ENCODE measurements at regions not wholly inside any gene's neighbourhood (a gene's known extent, or its start where the extent isn't known, plus 50 kb on each side); places are given as distances from the start of the nearest gene placed in this dataset.
"Not testable (repeated sequence)": the region's sequence is repeated elsewhere in the genome, so short reads cannot be mapped to it uniquely, and the experiment has no call there.

DNA sequence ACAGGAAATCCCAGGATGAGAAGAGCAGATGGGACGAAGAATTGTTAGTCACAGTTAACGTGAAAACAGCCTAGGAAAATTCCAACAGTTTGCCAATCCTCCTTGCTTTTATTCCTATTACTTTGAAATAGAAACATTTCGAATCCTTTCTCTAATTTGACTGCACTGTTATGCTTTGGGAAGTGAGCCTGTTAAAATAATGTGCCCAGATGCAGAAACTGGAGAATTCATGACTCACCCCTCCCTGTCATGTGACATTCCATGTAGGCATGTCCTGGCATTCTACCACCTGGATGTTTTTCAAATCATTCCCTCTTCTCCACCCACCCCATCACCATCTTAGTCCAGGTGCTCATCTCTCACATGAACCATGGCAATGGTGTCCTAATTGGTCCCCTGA, 107.3 kb downstream of the MINAR1 start:
- peak in 1 of 3 experiments; percentile 23 for DNase-seq

DNA sequence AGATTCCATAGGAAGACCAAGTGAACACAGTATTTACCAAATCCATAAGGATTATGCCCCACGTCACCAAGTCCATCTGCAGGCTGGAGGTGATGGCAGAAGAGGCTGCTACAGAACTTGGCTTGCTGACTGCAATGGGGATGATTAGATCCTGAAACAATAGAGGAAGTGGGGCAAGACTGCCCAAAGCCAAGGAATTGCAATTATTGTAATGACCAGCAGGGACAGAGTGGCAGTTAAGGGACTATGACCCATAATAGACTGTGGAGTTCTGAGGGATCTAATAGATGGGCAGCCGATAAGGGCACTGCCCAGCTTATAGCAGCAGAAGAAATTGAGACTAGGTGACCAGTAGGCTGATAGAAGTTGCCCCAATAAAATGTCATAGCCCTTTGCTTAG, 108.4 kb downstream of the MINAR1 start:
- DNase-seq: no peak

DNA sequence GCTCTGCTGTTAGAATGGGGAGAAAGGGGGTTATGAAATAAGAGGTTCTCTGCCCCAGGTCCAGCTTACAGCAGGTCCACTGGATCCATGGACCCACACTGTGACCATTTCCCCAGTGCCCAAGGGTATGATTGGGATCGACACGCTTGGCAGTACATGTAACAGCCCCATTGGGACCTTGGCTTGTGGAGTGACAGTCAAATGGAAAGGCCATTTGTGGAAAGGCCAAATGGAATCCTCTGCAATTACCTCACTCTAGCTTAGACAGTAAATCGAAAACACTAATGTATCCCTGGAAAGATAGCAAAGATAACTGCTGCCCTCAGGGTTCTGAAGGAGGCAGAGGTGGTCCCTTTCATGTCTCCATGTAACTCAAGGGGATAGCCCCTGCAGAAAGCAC, 109.1 kb downstream of the MINAR1 start:
- no peak for DNase-seq

DNA sequence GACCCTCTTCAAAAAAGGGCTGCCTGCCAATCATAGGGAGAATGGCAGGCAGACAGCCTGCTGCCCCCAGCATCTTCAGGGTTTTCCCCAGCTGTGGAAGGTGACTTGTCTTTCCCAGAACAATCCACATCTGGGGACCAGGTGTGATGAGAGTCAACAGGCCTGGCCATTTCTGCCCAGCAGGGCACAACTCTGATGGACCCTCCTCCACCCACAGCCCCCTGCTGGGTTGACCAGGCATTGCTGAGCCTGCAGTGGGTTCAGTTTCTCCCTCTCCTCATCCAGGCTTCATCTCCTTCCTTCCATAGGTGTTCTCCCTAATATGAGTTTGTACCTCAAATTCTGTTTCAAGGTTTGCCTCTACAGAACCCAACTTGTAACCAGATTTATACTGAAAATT, 111.0 kb downstream of the MINAR1 start:
- DNase-seq: no peak

DNA sequence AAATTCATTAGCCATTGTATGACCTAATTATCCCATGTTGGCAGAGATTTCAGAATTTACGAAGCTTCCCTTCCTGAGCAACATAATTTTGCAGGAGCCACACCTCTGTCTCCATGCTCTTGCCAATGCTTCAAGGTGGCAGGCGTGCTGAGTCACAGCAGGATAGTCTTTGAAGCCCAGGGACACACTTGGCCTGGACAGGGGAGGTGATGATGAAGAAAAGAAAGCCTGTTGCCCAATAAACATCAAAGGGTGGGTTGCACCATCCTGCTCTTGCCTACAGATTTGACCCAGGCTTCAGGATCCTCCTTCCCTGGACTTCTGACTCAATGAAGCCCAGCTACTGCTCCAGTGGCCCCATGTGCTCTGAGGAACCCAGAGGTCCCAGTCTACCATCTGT, 117.1 kb downstream of the MINAR1 start:
- DNase-seq: no peak

DNA sequence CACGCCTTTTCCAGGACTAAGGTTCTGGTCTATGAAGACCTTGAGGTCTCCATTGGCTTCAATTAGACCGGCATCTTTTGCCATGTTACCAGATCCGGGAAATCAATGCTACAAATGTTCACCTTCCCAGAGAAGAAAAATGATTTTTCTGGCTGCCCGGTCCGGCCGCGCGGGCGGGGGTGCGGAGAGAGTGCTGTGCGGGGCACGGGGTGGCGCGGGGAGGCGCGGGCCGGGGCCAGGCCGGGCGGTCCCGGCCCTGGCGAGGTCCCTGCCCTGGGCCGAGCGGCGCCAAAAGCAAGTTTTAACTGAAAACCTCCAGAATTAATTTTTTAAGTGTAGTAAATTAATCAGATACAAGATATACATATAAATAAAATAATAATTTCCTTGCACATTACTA, 128.2 kb downstream of the MINAR1 start:
- no peak for DNase-seq

DNA sequence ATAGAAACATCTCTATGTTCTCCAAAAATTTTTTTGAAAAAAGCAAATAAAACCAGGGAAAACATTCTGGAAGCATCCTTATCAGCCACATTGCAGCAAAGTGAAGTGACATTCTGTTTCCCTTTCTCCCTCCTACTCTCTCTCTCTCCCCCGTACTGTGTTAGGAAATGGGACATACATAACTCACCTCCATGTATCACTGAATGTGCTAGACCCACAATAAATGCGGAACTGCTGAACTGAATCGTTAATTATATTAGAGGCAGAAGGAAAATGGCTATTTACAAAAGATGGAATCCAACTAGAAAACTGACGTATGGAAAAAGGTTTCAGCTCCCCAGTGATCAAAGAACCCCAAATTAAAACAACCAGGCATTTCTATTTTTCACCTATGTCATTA, 129.8 kb downstream of the MINAR1 start:
- no peak for DNase-seq

DNA sequence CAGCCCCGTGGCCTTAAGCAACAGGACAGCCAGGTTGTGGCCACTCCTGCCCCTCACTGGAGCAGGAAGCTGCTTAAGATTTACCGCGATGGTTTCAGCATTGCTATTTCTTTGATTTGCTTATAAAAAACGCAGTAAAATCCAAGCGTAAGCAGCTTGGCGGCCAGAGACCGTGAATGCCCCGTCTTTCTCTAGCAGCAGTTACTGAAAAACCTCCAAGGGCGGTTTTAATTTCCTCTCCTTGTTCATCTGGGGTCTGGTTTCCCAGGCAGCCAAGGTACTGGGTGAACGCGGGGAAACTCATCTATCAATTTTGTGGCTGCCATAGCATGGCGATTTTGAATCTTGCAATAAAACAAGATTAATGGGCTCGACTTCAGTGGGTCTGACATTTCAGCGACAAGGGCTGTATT, 130.3 kb downstream of the MINAR1 start:
- DNase-seq: no peak

DNA sequence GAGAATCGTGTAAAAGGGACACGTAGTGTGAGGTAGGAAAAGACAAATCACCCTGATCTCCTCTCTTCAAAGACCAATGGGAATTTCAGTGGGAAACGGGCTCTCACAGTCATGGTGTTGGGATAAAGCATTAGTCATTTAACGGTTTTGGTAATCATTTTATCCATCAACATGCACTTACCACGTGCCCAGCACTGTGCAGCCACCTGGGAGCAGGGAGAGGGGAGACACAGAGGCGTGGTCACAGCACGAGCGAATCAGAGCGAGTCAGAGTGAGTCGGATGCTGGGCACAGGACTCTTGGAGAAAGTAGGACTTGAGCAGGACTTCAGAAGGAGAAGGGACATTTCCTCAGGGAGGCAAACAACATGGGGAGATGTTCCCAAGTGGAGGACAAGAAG, 130.8 kb downstream of the MINAR1 start:
- no peak for DNase-seq

DNA sequence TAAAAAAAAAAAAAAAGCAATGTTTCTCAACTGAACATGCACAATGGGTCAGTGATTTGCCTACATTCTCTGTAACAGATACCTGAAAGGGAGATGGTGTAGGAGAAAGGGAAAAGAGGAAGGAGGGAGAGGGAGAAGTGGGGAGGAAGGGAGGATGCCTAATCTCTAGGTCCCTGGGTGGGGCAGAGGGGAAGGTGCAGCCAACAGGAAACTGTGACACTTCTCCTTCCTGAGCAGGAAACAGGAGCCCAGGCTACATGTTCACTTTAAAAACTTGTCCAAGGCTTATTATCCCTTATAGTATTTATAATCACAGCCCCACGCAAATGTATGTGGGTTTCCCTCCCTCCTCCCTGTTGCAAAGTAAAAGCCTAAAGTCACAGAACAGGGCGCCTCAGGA, 137.9 kb downstream of the MINAR1 start:
- no peak for DNase-seq

DNA sequence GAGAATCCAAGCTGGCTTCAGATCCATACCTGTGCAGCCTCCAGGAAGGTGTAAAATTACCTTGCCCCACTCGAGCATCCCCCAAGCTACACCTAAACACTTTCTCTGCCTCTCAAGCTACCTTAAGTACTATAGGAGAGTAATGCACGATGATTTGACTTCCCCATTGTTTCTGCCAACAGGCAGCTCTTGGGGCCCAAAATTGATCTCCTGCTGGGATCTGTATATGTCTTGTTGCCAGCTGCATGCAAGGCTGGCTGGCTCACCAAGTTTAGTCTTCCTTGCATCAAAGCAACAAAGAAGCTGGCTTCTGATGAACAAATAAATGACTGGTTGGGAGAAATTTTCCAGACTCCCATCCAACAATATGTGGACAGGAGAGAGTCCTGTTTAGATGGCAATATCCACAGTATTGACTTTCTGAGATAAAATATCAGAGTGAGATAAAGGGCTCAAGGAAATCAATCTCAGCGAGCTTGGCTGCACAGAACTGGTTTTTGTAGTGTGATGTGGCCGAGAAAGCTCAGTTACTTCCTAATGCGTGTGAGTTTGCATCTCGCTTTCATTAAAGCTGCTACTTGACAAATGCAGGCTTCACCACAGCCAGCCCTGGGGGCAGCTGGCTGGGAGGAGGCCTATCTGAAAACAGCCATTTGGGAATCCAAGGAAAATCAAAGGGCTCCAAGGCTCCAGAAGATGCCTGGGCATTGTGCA, 140.7 kb downstream of the MINAR1 start:
- DNase-seq: peak; percentile 24 to 79 (median 70)

DNA sequence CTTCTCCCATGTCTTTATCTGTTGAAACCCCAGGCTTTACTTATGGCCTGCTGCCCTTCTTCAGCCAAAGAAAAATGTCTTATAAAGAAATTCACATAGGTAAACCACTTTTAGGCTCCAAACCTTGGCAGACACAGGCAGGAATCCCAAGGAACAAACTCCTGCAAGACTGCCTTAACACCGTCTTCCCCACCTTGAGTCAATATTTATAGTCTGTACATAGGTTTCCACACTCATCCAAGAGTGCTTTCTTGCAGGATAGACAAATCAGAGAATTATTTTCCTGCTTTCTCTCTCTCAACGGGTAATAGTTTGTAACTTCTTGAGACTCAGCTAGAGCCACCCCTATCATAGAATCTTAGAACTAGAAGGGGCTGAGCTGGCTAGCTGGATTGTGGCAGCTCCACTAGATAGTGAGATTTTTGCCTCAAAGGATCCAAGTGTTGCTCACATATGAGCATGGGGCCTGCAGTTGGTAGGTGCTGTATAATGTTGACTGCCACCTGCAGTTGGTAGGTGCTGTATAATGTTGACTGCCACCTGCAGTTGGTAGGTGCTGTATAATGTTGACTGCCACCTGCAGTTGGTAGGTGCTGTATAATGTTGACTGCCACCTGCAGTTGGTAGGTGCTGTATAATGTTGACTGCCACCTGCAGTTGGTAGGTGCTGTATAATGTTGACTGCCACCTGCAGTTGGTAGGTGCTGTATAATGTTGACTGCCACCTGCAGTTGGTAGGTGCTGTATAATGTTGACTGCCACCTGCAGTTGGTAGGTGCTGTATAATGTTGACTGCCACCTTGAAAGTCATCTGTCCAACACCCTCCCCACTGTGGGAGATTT, 142.5 kb downstream of the MINAR1 start:
- DNase-seq: not testable (repeated sequence)

DNA sequence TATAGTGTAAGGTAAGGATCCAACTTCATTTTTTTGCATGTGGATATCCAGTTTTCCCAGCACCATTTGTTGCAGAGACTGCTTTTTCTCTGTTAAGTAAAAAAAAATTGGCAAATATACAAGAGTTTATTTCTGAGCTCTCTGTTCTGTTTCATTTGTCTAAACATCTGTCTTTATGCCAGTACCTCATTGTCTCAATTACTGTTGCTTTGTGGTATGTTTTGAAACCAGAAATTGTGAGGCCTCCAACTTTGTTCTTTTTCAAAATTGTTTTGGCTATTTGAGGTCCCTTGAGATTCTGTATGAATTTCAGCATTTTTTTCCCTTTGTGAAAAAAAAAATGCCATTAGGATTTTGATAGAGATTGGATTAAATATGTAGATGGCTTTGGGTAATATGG, 150.5 kb downstream of the MINAR1 start:
- DNase-seq: no peak

DNA sequence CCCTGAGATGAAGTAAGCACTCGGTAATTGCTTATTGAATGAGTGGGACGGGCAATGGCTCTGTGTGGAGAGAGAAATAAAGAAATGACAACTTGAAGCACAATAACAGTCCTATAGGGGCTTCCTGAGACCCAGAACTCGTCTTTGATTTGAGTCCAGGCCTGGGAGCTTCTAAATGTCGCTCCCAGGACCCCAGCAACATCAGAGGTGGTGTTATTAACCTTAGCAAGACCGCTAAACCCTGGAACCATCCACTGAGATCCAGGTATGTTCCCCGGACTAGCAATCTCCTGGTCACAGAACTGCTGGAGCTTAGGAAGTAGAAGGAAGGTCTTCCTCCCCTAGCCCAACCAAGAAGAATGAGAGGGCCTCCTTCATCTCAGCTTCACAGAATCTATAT, 160.0 kb downstream of the MINAR1 start:
- no peak for DNase-seq

DNA sequence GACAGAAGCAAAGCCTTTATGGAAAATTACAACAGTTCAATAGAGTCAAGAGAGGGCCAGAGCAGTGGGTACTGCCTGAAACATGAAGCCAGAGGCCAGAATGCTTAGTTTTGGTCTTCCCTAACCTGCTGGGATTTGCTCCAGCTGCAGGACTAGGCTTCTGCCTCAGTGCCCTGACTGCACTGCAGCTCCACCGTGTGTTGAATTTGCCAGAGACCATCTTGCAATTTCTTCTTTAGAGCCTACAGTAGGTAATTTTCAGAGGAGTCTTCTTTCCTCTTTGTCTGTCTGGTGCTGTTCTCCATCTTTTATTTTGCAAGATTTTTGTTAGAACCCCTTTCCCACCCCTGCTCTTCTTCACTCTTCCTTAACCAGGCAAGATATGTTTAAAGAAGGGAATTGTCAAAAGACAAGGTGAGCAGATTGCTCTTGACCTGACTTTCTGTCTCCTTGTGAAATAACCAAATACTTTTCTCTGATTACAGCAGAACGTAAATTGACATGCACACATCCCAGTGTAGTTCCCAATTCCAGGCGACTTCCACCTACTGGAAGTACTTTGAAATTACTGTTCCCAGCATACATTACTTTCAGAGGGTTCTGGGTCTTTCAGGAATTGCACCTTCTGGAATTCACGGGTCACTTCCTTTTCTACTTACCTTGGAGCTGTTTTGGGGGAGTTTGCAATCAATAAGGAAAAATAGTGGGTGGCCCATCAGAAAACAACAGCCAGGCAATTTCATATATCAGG, 161.2 kb downstream of the MINAR1 start:
- peak in 2 of 3 experiments; percentile 13 to 45 for DNase-seq

DNA sequence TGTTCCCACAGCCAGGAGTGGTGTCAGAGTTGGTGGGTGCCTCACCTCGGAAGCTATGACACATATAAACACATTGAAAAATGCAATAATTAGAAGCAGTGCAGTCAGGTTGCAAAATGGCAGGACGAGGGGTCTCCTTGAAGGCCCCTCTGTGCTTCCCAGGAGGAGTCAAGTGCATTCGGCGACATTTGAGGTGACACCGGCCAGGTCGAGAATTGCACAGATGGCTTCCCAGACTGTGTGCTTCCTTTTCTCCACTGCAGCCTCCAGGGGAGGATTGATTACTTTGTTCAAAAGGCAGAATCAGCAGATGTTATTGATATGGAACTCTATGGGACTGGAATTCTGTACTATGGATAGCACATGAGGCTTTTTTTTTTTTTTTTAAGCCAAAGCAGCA, 163.2 kb downstream of the MINAR1 start:
- no peak for DNase-seq

DNA sequence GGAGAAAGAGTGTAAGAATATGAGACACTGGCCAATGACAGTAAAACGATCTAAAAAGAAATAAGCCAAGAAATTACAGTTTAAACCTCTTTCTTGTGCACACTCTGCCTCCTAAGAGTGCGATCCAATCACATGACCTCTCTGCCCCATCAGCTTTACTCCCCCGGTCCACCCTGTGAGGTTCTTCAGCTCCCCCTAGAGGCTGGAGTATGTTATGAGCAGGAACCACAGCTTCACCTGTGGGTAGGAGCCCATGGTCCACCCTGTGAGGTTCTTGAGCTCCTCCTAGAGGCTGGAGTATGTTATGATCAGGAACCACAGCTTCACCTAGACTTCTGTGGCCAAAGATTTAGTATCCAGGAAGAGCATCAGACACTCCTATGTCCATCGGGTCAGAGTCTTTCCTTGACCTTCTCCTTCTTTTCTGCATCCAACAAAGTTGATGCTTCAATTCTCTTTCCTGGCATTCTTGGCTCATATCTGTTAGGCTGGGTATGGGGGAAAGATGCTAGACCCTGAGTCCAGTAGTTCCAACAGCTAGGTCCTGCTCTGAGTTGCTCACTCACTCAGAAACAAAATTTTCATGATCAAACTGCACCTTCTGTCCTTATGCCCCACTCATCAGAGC, 164.0 kb downstream of the MINAR1 start:
- peak; percentile 88 to 98 (median 92) for DNase-seq

DNA sequence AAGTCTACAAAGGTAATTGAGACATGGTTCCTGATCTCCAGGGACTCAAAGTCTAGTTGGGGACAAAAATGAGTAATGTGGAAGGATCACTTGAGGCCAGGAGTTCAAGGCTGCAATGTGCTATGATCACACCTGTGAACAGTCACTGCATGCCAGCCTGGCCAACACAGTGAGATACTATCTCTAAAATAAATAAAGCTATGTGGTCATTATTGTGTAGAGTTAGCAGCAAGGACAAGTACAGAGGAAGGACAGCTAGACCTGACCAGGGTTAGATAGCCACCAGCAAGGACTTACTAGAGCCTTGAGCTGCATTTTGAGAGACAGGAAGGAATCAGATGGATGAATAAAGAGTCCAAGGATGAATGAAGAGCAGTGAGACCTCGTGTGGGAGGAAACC, 166.5 kb downstream of the MINAR1 start:
- no peak for DNase-seq

DNA sequence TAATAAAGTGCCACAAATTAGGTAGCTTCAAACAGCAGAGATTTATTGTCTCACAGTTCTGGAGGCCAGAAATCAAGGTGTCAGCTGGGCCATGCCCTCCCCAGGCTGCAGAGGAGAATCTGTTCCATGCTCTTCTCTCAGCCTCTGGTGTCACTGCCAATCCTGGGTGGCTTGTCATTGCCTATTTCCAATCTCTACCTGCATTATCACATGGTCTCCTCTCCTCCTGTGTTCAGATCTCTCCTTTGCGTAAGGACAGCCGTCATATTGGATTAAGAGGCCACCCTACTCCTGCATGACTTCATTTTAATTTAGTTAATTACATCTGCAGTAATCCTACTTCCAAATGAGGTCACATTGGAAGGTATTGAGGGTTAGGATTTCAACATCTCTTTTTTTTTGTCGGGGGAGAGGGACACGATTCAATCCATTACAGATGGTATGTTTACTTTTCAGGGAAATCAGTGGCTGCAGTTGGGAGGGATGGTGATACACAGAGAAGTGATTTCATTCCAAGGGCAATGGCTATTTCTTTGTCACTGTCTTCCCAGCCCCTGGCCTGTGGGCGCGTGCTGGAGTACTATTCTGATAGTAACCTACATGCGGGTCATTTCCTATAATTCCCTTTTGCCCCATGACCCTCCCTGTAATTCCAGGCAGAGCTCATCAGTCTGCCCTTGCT, 169.4 kb downstream of the MINAR1 start:
- no peak for DNase-seq

DNA sequence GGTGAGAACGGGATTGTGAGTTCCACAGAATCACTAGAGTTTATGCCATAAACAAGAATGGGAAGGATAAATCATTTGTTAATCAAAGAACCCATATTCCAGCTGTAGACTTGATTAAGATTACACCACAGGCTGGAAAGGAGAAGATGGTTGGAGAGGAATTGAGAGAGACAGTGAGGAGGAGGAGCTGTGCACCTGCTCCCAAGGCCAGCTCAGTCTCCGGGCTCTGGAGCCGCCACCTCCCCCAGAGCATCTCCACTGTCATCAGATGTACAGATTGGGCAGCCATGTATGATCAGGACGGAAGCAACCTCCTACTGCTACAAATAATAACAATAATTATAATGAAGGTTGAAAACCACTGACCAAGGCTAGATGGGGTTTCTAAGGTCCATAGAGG, 170.0 kb downstream of the MINAR1 start:
- DNase-seq: no peak

DNA sequence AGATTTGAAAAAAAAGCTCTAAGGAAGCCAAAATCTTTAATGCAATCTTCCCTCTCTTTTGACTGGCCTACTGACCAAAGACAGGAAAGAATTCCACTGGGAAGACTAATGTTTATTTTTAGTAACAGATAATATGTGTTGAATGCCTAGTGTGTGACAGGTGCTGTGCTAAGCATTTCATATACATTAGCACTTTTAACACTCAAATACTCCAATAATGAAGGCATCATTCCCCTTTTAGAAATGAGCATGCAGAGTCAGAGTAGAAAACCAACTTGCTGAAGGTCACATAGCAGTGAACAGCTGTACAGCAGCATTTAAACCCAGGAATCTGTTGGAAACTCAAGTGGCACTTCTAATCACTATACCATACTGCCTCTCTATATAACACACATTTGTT, 170.6 kb downstream of the MINAR1 start:
- DNase-seq: no peak

DNA sequence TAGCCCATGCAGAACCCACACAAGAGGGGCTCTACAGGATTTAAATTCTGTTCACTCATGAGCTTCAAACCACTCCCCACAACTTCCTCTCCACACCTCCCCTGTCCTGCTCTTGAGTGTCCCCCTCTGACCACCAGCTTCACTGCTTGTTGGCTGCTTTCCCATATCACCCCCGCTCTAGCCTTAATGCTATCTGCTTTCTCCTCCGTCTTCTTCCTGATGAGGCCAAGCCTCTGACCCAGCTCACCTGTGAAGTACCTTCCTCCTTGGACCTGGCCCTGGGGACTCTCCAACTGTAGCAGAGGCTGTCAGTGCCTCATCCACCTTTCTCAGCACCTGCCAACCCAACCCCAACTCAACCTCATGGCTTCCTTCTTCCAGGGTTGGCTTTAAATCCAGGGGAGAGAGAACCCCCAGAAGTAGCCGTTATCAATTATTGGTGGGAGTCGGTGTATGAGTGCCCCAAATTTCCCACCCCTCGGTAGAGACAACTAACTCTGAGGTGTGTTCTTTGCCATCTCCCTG, 174.8 kb downstream of the MINAR1 start:
- DNase-seq: no peak

All from NCI-H1417 (cell line).